ENCODE measurements at regions not wholly inside any gene's neighbourhood (a gene's known extent, or its start where the extent isn't known, plus 50 kb on each side); places are given as distances from the start of the nearest gene placed in this dataset.

DNA sequence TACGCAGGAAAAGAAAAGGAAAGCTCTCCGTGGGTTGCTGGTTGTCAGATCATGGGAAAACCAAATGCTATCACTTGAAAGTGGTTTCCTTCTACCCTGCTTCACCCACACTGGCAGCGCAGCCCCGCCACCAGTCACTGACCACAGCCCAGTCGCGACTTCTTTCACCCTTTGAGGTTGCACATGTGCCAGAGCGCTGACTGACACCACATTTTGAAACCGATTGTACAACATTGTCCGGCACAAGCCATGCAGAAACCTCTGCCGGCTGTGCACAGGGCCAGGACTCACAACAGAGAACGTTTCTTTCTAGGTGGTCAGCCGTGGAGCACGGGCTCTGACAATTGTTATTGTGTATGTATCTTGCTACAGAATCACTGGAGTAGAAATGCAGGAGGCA lies 827.2 kb upstream of the POU3F3 start:
- H3K9ac ChIP-seq (replicated peaks in 1 of 4; ENCODE audit: extremely low read depth in 1 of 4, low read depth in 3 of 4, low read length in 3 of 4): no peak overlapping the region
- CTCF ChIA-PET (ENCODE audit: partially characterized antibody): no interaction called here

More for the DNA sequence above, 827.2 kb upstream of the POU3F3 start:
- no peak overlapping the region for H3K27ac ChIP-seq (ENCODE audit: low read depth, low read length)
- no peak overlapping the region for H2AK5ac ChIP-seq (ENCODE audit: low read depth, low read length)
- H3K4ac ChIP-seq (replicated peaks; ENCODE audit: insufficient read length, low read depth, low read length): no peak overlapping the region
- FAIRE-seq (no peak), DNase-seq (ENCODE audit: low read depth in 1 of 2, low spot score in 2 of 2) (no peak)
- no peaks in the 10 kb centered on the region for H4K20me1 ChIP-seq (replicated peaks in 1 of 2; ENCODE audit: control insufficient read depth in 1 of 2, insufficient read depth in 2 of 2, low read length in 2 of 2)
- no peak overlapping the region for H3K4me2 ChIP-seq (ENCODE audit: insufficient read depth in 1 of 2, low read depth in 2 of 2, low read length in 2 of 2)
- no peaks in the 10 kb centered on the region for H3K27me3 ChIP-seq (replicated peaks in 1 of 4; ENCODE audit: control insufficient read depth in 3 of 4, extremely low read depth in 1 of 4, insufficient read depth in 3 of 4, low read length in 3 of 4)
- no peaks in the 10 kb centered on the region for H3K23me2 ChIP-seq (ENCODE audit: low read depth, low read length)
- WGBS, 2 experiments (ENCODE audit: extremely low coverage in 1 of 2, insufficient coverage in 1 of 2, insufficient read length in 1 of 2, insufficient replicate concordance in 2 of 2, low coverage in 1 of 2, low lambda C conversion rate in 2 of 2, missing lambda C conversion rate in 1 of 2): 87% methylated on average over 13 of the region's 13 CpGs; no CpG with 5 or more reads in 1 of the 2 experiments
- no peaks in the 10 kb centered on the region for H3K36me3 ChIP-seq (ENCODE audit: control insufficient read depth in 2 of 4, insufficient read depth in 4 of 4, low read length in 3 of 4)
- no peak overlapping the region for H2BK120ac ChIP-seq (replicated peaks; ENCODE audit: low read depth, low read length)
- no peak overlapping the region for H2AFZ ChIP-seq (ENCODE audit: low read length)
- H2BK5ac ChIP-seq (ENCODE audit: low read depth, low read length): no peak overlapping the region
- H4K8ac ChIP-seq (ENCODE audit: extremely low read depth, insufficient read depth, low read length): 0 out of 2 replicates have a peak overlapping the region, but pooled peaks have one; percentile 54
- no peak overlapping the region for H3K23ac ChIP-seq (ENCODE audit: insufficient read length)
- TF ChIP-seq BACH1 (IDR thresholded peaks at IDR 0.05; ENCODE audit: low read length) (no peak), YY1 (IDR thresholded peaks at IDR 0.05; ENCODE audit: low read depth, low read length) (no peak)
- POLR2A ChIA-PET (ENCODE audit: partially characterized antibody): no interaction called here
- H4K91ac ChIP-seq (replicated peaks; ENCODE audit: insufficient read length, low read length): no peak overlapping the region
- H3K79me2 ChIP-seq (ENCODE audit: control insufficient read depth in 1 of 2, insufficient read depth in 2 of 2, low read length in 2 of 2): no peaks in the 10 kb centered on the region
- H3K56ac ChIP-seq (replicated peaks; ENCODE audit: insufficient read length, low read depth, low read length): no peak overlapping the region
- H3K79me1 ChIP-seq (ENCODE audit: low read depth, low read length): no peaks in the 10 kb centered on the region
- no peak overlapping the region for H3K18ac ChIP-seq (ENCODE audit: extremely low read depth, low read length)
- H3K14ac ChIP-seq (ENCODE audit: insufficient read length): no peak overlapping the region
- H4K5ac ChIP-seq (ENCODE audit: insufficient read length, low read depth, low read length): no peak overlapping the region
- H2BK12ac ChIP-seq (ENCODE audit: low read depth, low read length): no peak overlapping the region
- H2BK20ac ChIP-seq (ENCODE audit: low read length): no peak overlapping the region
- H3K4me1 ChIP-seq (replicated peaks in 1 of 4; ENCODE audit: control insufficient read depth in 3 of 4, insufficient read depth in 4 of 4, low read length in 3 of 4): peaks cover 2 to 10% (median 4%) of the 10 kb centered on the region in 4 experiments; a peak in 5 of 7 replicates
- H3K9me3 ChIP-seq (ENCODE audit: insufficient read depth in 2 of 2, low read depth in 1 of 2, low read length in 1 of 2): no peaks in the 10 kb centered on the region
- H3K4me3 ChIP-seq (ENCODE audit: extremely low read depth in 1 of 4, insufficient read depth in 2 of 4, low read depth in 3 of 4, low read length in 4 of 4): no peak overlapping the region
- no peak overlapping the region for H2BK15ac ChIP-seq (ENCODE audit: low read length)

Data from H1 (cell line).